Liver (tissue), 3 donors: ENCODE measurements at regions not wholly inside any gene's neighbourhood (a gene's known extent, or its start where the extent isn't known, plus 50 kb on each side); places are given as distances from the start of the nearest gene placed in this dataset.

Source experiments
- ATF3 ChIP-seq: IDR thresholded peaks from 2 replicates; pipeline ENCODE4 v1.6.1; 2016; ENCODE audit warnings: antibody characterized with exemption
- CTCF ChIP-seq: fragments of 150-350 bp; IDR thresholded peaks from 2 replicates; pipeline ENCODE4 v1.5.1; 2017; ENCODE audit warnings: improper control_type of control experiment, low read depth, low read length; ENCODE audit not compliant: missing input control
- TAF1 ChIP-seq: conservative IDR thresholded peaks from 2 replicates; pipeline ENCODE4 v1.6.1; 2016; ENCODE audit warnings: antibody characterized with exemption, mild to moderate bottlenecking
- TF ChIP-seq, protein P1 (sequence below): IDR thresholded peaks from 2 replicates; pipeline ENCODE4 v1.6.1; 2016; ENCODE audit warnings: antibody characterized with exemption
- donor health status: healthy.
- donor health status: healthy.

GRCh38 chr1:43071241-43071640 lies 100.8 kb downstream of the EBNA1BP2 start:
- TF ChIP-seq TAF1: no peak
- no peak for TF ChIP-seq CTCF
- TF ChIP-seq ATF3: no peak
- TF ChIP-seq, protein P1, sequence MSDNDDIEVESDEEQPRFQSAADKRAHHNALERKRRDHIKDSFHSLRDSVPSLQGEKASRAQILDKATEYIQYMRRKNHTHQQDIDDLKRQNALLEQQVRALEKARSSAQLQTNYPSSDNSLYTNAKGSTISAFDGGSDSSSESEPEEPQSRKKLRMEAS: no peak
